Muscle layer of colon (tissue), 2 donors: ENCODE measurements at regions not wholly inside any gene's neighbourhood (a gene's known extent, or its start where the extent isn't known, plus 50 kb on each side); places are given as distances from the start of the nearest gene placed in this dataset.

Source experiments
- H3K27ac ChIP-seq: one replicate; pipeline ENCODE4 v1.7.0; 2013; ENCODE audit warnings: low read depth, mild to moderate bottlenecking, low read length, moderate library complexity
- H3K27me3 ChIP-seq, 2 donors: one replicate each; pipeline ENCODE4 v1.7.0; 2013; ENCODE audit warnings: low read length in 2 of 2, mild to moderate bottlenecking in 2 of 2; ENCODE audit not compliant: insufficient read depth in 2 of 2, control insufficient read depth in 1 of 2
- H3K36me3 ChIP-seq: one replicate; pipeline ENCODE4 v1.7.0; 2013; ENCODE audit warnings: mild to moderate bottlenecking, low read length; ENCODE audit not compliant: insufficient read depth
- H3K4me1 ChIP-seq: one replicate; pipeline ENCODE4 v1.7.0; 2013; ENCODE audit warnings: mild to moderate bottlenecking, low read length; ENCODE audit not compliant: insufficient read depth
- H3K4me3 ChIP-seq, 2 donors: one replicate each; pipeline ENCODE4 v1.7.0; 2013; ENCODE audit warnings: low read length in 2 of 2, low read depth in 1 of 2, mild to moderate bottlenecking in 1 of 2, moderate library complexity in 1 of 2
- H3K9ac ChIP-seq: one replicate; pipeline ENCODE4 v1.7.0; 2013; ENCODE audit warnings: low read length
- H3K9me3 ChIP-seq: one replicate; pipeline ENCODE4 v1.7.0; 2013; ENCODE audit warnings: mild to moderate bottlenecking, low read length
- donor health status: abdominal sarcoma.
- donor health status: Adenocarcinoma of cecum.

DNA sequence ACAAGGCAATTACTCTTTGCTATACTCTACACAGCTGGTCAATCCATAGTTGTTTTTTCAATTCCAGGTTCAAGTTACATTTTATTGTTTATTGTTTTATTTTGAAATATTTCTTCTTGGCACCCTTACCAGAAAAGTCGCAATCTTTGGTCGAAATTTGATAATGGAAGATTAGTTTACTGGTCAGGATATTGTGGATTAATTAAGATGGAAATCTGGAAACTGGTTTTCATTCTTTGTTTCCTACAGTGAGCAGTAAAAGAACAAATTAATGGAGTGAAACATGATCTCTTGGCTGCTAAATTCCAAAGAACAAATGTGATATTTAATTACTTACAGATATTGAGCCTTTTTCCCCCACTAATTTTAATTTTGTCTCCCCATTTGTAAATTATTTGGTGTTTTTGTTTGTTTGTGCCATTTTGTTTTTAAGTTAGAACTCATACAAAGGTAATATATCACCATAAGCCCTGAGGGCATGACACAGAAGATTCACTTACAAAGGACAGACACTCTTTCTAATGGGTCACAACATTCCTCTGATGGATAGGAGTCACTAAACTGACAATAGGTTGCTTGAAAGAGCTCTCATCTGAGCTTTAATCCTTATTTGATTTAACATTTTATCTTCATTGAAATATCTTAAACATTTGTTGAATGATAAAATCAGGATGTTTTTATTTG lies 700.2 kb downstream of the KCNJ2 start:
- Histone ChIP-seq H3K9me3 (no peaks in the 10 kb centered on the region), H3K4me3 (no peak overlapping the region), H3K36me3 (no peaks in the 10 kb centered on the region), H3K9ac (no peak overlapping the region), H3K4me1 (no peaks in the 10 kb centered on the region), H3K27me3 (no peaks in the 10 kb centered on the region), H3K27ac (no peak overlapping the region)

DNA sequence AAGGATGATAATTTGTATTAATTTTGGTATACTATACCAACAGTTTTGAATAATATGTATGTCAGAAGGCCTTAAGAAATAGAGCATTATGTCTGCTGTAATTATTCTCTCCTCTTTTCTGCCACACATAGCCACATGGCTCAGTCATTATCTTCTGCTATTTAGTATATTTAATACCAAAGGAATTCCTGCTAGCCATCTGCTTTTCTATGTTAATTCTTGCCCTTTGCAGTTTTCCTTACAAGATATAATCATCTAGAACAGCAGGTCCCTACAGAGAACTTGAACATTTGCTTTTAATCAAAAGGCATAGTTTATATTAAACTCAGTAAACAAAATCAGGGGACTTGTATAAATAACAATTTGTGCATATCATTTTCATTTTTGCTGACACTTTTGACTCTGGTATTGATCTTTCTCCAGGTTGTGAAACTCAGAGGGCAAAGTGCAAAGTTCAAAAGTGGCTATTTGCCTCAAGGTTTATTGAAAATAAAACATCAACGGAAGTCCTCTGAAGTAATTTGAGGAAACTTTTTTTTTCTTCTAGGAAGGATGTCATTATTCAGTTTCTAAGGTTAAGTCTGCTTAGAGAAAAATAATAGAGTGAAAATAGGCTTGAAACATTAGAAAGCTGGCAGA lies 702.0 kb downstream of the KCNJ2 start:
- H3K36me3 ChIP-seq = no peaks in the 10 kb centered on the region
- no peak overlapping the region for H3K4me3 ChIP-seq
- H3K27me3 ChIP-seq = no peaks in the 10 kb centered on the region
- H3K4me1 ChIP-seq = no peaks in the 10 kb centered on the region
- H3K9ac ChIP-seq = no peak overlapping the region
- H3K9me3 ChIP-seq = no peaks in the 10 kb centered on the region
- H3K27ac ChIP-seq = no peak overlapping the region

DNA sequence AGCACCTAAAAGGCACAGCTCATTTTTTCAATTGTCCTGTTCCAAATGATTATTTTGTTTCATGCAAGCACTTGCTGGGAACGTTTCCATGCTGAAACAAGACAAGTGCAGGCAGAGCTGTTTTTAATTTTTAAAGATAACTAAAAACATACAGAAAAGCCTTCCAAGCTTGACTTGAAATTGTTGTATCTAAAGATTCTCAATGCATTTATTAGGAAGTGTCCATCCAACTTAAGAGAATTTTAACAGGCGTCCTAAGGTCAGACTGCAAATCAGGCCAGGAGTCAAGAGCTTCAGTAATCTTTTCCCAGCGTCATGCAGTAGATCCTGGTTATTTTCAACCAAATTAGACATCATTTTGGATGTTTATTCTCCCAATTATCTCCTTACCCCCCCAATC lies 702.8 kb downstream of the KCNJ2 start:
- Histone ChIP-seq H3K9ac (no peak overlapping the region), H3K4me3 (no peak overlapping the region), H3K27me3 (no peaks in the 10 kb centered on the region), H3K36me3 (no peaks in the 10 kb centered on the region), H3K4me1 (no peaks in the 10 kb centered on the region), H3K27ac (no peak overlapping the region), H3K9me3 (no peaks in the 10 kb centered on the region)

DNA sequence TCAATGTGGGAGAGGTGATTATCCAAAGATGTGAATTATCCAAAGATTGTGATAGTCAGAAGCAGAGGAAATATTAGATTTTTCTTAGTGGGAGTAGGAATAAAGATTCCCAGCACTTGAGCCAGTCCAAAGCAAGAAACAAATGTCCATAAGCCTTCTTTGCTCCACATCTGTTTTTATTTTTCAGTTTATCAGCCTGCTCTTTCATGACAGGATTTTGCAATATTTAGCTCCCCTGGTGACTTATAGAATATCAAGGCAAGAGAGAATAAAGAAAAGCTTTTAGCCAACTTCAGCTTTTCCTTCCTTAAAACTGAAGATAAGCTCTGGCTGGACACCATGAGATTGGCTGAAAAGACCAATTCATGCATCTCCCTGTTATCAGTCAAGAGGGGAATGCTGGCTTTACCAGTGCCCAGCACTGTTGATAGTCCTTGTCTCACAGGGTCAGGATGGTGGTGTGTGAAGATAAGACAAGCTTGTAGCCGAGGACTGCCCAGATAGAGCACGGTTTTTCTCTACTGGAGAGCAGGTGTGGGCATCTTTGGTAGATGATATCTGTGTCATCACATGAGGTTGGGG lies 706.5 kb downstream of the KCNJ2 start:
- Histone ChIP-seq H3K9ac (no peak overlapping the region), H3K4me1 (no peaks in the 10 kb centered on the region), H3K4me3 (no peak overlapping the region), H3K9me3 (no peaks in the 10 kb centered on the region), H3K36me3 (no peaks in the 10 kb centered on the region), H3K27ac (no peak overlapping the region), H3K27me3 (no peaks in the 10 kb centered on the region)

DNA sequence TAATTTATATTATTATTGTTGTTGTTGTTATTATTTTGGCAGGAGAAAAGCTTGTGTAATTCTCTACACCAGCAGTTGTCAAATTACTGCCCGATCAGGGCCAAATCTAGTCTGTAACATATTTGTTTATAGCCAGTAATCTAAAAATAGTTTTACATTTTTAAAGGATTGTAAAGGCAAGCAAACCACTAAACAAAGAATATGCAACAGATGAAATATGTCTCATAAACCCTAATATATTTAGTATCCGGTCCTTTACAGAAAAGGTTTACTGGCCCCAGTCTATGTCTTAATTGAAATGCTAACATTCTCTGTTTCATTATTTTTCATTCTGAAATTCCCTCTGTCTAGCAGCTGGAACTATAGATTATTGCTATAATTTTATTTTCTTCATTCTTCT lies 709.5 kb downstream of the KCNJ2 start:
- Histone ChIP-seq H3K9ac (no peak overlapping the region), H3K36me3 (no peaks in the 10 kb centered on the region), H3K27ac (no peak overlapping the region), H3K27me3 (no peaks in the 10 kb centered on the region), H3K4me1 (no peaks in the 10 kb centered on the region), H3K9me3 (no peaks in the 10 kb centered on the region), H3K4me3 (no peak overlapping the region)

DNA sequence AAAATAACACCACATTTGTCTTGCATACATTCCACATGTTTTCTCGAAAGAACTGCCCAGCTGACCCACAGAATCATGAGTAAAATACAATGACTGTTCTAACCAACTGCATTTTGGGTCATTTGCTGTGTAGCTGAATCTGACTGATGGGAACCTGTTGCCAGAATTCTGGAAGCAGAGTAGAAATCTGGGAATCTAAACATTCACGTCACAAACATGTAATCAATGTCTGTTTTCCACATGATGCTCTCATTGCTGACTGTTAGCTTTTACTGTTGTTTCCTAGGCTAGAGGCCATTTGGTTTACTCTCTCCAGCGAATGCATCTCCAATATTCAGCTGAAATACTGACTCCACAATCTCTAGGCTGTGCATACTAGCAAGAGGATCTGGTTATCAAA lies 710.1 kb downstream of the KCNJ2 start:
- no peaks in the 10 kb centered on the region for H3K4me1 ChIP-seq
- H3K27ac ChIP-seq = no peak overlapping the region
- H3K4me3 ChIP-seq = no peak overlapping the region
- H3K9ac ChIP-seq = no peak overlapping the region
- no peaks in the 10 kb centered on the region for H3K27me3 ChIP-seq
- no peaks in the 10 kb centered on the region for H3K9me3 ChIP-seq
- no peaks in the 10 kb centered on the region for H3K36me3 ChIP-seq

DNA sequence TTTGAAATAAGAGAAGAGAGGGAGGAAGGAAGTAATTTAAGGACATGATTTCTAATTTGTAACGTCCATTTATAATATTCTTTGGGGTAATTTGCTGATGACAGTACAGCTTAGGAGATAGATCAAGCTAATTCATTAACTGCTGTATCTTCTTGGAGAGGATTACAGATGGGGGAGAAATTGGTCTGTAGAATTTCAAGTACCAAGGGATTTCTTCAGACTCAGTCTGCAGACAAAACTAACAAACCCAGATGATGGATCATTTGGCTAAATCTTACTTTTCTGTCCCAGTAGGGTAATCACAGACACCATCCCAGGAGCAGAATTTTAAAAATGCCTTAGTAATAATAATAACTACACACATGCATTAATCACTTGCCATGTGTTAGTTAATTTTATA lies 711.8 kb downstream of the KCNJ2 start:
- Histone ChIP-seq H3K27me3 (no peaks in the 10 kb centered on the region), H3K4me3 (no peak overlapping the region), H3K36me3 (no peaks in the 10 kb centered on the region), H3K27ac (no peak overlapping the region), H3K9ac (no peak overlapping the region), H3K9me3 (no peaks in the 10 kb centered on the region), H3K4me1 (no peaks in the 10 kb centered on the region)

DNA sequence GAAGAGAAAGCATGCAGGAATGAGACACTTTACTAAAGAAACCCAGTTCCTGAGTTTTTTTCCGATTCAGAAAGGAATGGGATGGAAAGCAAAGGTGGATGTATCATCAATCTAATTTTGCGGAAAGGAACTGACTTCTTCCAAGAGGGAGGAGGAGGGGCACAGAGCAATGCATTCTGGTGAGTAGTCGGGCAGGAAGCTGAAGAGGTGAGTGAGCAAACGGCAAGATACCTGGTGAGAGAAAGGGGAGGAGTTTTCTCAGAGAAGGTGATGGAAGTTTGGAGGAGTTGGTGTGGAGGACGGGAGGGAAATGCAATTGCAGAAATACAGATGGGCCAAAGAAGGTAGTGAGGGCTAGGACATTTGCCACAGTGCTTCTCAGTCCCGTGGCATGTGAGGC lies 713.2 kb downstream of the KCNJ2 start:
- no peaks in the 10 kb centered on the region for H3K36me3 ChIP-seq
- no peaks in the 10 kb centered on the region for H3K9me3 ChIP-seq
- H3K4me1 ChIP-seq = no peaks in the 10 kb centered on the region
- H3K4me3 ChIP-seq = no peak overlapping the region
- no peak overlapping the region for H3K9ac ChIP-seq
- no peaks in the 10 kb centered on the region for H3K27me3 ChIP-seq
- H3K27ac ChIP-seq = no peak overlapping the region

DNA sequence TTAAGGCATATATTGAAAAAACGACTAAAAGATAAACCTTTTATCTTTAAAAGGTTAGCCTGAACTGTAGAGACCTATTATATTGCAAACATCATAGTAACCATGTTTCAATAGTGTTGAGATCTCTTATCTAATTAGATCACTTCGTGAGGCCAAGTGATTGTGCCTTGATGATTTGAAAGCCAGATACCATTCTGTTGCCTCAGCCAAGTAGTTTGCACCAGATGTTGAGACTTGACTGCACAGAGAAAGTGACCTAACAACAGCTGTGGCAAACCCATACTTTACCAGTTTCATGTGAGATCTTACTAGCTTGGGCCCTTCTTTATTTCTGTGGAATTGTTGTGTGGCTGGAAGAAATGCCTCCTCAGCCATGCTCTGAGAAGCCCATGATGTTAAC lies 717.3 kb downstream of the KCNJ2 start:
- no peaks in the 10 kb centered on the region for H3K4me1 ChIP-seq
- no peak overlapping the region for H3K27ac ChIP-seq
- no peaks in the 10 kb centered on the region for H3K9me3 ChIP-seq
- no peak overlapping the region for H3K4me3 ChIP-seq
- no peaks in the 10 kb centered on the region for H3K27me3 ChIP-seq
- H3K9ac ChIP-seq = no peak overlapping the region
- H3K36me3 ChIP-seq = no peaks in the 10 kb centered on the region

DNA sequence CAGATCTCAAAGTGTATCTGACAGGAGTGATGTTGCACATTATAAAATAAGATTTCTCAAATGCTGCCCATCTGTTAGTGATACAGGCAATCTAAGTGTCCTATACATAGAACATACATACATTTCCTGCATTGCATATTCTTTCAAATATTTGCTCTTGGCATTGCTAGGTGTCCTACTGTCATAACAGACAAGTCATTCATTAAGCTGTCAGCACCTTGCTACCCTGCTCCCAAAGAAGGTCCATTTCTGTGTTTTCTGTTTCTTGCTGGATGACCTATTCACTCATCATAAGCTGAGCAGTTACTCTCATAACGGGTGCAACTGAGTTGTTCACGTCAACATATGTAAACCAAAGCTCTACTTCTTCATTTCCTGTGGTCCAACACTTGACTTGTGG lies 719.0 kb downstream of the KCNJ2 start:
- no peaks in the 10 kb centered on the region for H3K4me1 ChIP-seq
- H3K4me3 ChIP-seq = no peak overlapping the region
- H3K36me3 ChIP-seq = no peaks in the 10 kb centered on the region
- H3K9me3 ChIP-seq = no peaks in the 10 kb centered on the region
- H3K27ac ChIP-seq = no peak overlapping the region
- H3K9ac ChIP-seq = no peak overlapping the region
- no peaks in the 10 kb centered on the region for H3K27me3 ChIP-seq

DNA sequence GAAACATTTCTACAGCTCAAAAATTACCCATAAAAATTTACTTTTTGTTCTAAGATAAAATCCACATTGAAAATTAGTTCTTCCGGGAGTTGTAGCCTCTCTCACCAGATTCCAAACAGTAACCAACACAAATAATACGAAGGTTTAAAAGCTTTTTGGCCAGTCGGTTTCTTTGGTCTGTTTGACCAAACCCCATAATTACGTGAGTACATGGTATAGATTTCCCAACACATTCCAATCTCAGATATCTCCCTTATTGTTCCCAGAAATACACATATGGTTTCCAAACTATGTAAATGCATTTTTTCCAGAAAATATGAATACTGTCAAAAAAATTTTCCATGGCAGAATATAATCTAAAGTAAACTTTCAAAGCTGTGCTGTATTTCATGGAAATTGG lies 722.0 kb downstream of the KCNJ2 start:
- Histone ChIP-seq H3K4me3 (no peak overlapping the region), H3K4me1 (no peaks in the 10 kb centered on the region), H3K36me3 (no peaks in the 10 kb centered on the region), H3K27ac (no peak overlapping the region), H3K9ac (no peak overlapping the region), H3K27me3 (no peaks in the 10 kb centered on the region), H3K9me3 (no peaks in the 10 kb centered on the region)

DNA sequence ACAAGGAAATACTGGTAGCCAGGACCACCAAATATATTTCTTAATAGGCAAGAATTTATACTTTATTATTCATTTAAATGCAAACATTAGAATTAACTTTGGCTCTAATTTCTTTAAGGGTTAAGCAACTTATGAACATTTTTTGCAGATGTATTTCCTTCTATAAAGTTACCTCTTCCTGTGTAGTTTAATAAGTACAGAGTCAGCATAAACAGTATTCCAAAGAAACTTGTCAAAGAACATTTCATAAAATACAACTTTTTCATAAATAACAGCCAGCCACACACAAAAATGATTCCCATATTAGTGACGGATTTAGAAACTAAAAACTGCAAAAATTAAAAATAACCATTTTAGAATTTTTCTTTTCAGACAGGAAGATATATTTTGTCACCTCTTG lies 723.2 kb downstream of the KCNJ2 start:
- Histone ChIP-seq H3K27ac (no peak overlapping the region), H3K36me3 (no peaks in the 10 kb centered on the region), H3K4me3 (no peak overlapping the region), H3K9me3 (no peaks in the 10 kb centered on the region), H3K27me3 (no peaks in the 10 kb centered on the region), H3K9ac (no peak overlapping the region), H3K4me1 (no peaks in the 10 kb centered on the region)
